KMS-11 (cell line): ENCODE measurements at regions not wholly inside any gene's neighbourhood (a gene's known extent, or its start where the extent isn't known, plus 50 kb on each side); places are given as distances from the start of the nearest gene placed in this dataset.

Experiments used
- H2AFZ ChIP-seq: fragments of 200-600 bp; sonication (generic); 2 replicates; pipeline ENCODE4 v1.6.1; 2016; ENCODE audit warnings: antibody characterized with exemption, mixed run types, low read depth
- H3K27ac ChIP-seq: fragments of 200-600 bp; sonication (generic); 2 replicates; pipeline ENCODE4 v1.6.1; 2016; ENCODE audit warnings: mild to moderate bottlenecking, mixed run types
- H3K27me3 ChIP-seq: fragments of 200-600 bp; sonication (generic); 2 replicates; pipeline ENCODE4 v1.6.1; 2017; ENCODE audit warnings: mild to moderate bottlenecking, low read depth, mixed run types, moderate library complexity; ENCODE audit not compliant: insufficient read depth
- H3K36me3 ChIP-seq: fragments of 200-600 bp; sonication (generic); 2 replicates; pipeline ENCODE4 v1.6.1; 2017; ENCODE audit warnings: mild to moderate bottlenecking, mixed run types; ENCODE audit not compliant: insufficient read depth
- H3K4me1 ChIP-seq: fragments of 200-600 bp; sonication (generic); 2 replicates; pipeline ENCODE4 v1.6.1; 2016; ENCODE audit warnings: mild to moderate bottlenecking, low read depth, mixed run types; ENCODE audit not compliant: poor library complexity, severe bottlenecking
- H3K4me2 ChIP-seq: fragments of 200-600 bp; sonication (generic); 2 replicates; pipeline ENCODE4 v1.7.0; 2016; ENCODE audit warnings: mild to moderate bottlenecking, mixed run types
- H3K4me3 ChIP-seq: fragments of 200-600 bp; sonication (generic); IDR thresholded peaks from 2 replicates; pipeline ENCODE4 v1.6.1; 2017; ENCODE audit warnings: low read depth, low read length, mixed read lengths; ENCODE audit not compliant: insufficient read depth
- H3K79me2 ChIP-seq: fragments of 200-600 bp; sonication (generic); 2 replicates; pipeline ENCODE4 v1.6.1; 2016; ENCODE audit warnings: low read depth, mixed run types; ENCODE audit not compliant: insufficient read depth
- H3K9ac ChIP-seq: fragments of 200-600 bp; sonication (generic); 2 replicates; pipeline ENCODE4 v1.6.1; 2016; ENCODE audit warnings: mild to moderate bottlenecking, mixed run types
- H4K20me1 ChIP-seq: fragments of 200-600 bp; sonication (generic); 2 replicates; pipeline ENCODE4 v1.6.1; 2016; ENCODE audit warnings: mild to moderate bottlenecking, mixed run types; ENCODE audit not compliant: insufficient read depth
- TF ChIP-seq, protein P1 (sequence below): fragments of 200-600 bp; sonication (generic); conservative IDR thresholded peaks from 2 replicates; pipeline ENCODE4 v1.6.1; 2017; ENCODE audit warnings: low read depth, mild to moderate bottlenecking, antibody characterized with exemption, low read length, moderate library complexity, mixed read lengths

DNA sequence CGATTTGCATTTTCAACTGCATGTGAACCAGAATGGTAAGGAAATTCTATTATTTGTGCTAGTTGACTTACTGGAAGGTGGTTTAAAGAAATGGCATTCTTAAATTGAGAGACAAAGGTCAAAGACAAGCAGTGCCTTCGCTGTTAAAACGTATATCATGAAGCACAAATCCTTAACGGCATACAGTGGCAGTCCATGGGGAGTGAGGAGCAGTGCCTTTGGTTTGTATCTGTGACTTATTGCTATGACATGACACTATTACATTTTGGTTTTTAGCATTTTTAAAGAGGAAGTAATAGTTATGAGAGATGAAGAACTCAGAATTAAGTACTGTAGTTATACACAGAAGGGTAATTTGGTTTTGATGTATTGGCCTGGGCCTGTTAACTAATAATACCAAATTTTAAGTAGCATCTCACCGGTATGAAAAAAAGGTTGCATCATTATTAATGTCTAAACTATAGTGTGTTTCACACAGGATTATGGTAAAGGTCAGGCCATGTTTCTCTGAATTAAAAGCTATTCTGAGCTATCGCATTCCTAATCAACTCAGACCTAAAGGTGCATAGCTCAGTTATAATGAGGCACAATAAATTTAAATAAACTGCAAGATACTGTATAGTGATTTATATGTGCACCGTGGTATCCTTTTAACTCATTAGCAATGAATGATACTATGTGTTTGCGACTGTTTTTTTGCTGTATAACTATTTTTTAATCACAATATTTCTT is 339.8 kb upstream of the ARRDC3 start:
- no peaks in the 10 kb centered on the region for H3K79me2 ChIP-seq
- H3K36me3 ChIP-seq = no peaks in the 10 kb centered on the region
- H3K4me2 ChIP-seq = no peak overlapping the region
- H2AFZ ChIP-seq = no peak overlapping the region
- no peaks in the 10 kb centered on the region for H3K4me1 ChIP-seq
- TF ChIP-seq, protein P1, sequence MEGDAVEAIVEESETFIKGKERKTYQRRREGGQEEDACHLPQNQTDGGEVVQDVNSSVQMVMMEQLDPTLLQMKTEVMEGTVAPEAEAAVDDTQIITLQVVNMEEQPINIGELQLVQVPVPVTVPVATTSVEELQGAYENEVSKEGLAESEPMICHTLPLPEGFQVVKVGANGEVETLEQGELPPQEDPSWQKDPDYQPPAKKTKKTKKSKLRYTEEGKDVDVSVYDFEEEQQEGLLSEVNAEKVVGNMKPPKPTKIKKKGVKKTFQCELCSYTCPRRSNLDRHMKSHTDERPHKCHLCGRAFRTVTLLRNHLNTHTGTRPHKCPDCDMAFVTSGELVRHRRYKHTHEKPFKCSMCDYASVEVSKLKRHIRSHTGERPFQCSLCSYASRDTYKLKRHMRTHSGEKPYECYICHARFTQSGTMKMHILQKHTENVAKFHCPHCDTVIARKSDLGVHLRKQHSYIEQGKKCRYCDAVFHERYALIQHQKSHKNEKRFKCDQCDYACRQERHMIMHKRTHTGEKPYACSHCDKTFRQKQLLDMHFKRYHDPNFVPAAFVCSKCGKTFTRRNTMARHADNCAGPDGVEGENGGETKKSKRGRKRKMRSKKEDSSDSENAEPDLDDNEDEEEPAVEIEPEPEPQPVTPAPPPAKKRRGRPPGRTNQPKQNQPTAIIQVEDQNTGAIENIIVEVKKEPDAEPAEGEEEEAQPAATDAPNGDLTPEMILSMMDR = no peak
- no peaks in the 10 kb centered on the region for H4K20me1 ChIP-seq
- H3K4me3 ChIP-seq = no peak overlapping the region
- H3K27me3 ChIP-seq = no peaks in the 10 kb centered on the region
- no peak overlapping the region for H3K9ac ChIP-seq
- H3K27ac ChIP-seq = no peak overlapping the region

DNA sequence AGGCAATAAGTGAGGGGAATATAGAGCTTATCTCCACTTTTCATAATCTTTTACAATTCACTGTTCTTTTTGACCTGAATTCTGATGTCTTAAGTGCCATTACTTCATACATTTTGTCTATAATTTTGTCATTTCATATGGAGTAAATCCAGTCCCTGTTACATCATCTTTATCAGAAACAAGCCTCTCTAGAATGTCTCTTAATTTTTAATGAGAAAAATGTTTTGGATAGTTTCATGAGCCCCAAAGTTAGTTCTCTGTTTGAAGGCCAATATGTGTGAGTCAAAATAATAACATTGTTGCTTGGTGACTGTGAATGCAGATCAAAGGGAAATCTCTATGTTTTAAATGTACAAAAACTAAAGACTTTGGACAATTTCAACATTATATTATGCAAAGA is 329.6 kb upstream of the ARRDC3 start:
- no peak overlapping the region for H3K9ac ChIP-seq
- no peaks in the 10 kb centered on the region for H3K36me3 ChIP-seq
- H3K27ac ChIP-seq = no peak overlapping the region
- TF ChIP-seq, protein P1 = no peak
- no peaks in the 10 kb centered on the region for H3K27me3 ChIP-seq
- no peaks in the 10 kb centered on the region for H3K4me1 ChIP-seq
- H3K79me2 ChIP-seq = no peaks in the 10 kb centered on the region
- no peaks in the 10 kb centered on the region for H4K20me1 ChIP-seq
- H2AFZ ChIP-seq = no peak overlapping the region
- no peak overlapping the region for H3K4me2 ChIP-seq
- no peak overlapping the region for H3K4me3 ChIP-seq

DNA sequence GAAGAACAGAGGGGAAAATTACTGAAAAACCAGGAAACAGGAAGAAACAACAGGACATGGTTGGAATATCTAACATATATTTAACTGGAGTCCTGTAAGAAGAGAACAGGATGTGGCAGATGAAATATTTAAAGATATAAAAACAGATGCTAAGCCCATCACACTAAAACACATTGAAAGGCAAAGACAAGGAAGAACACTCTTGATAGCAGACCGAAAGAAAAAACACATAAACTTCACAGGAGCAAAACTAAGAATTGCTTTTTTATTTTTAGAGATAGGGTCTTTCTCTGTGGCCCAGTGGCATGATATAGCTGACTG is 324.4 kb upstream of the ARRDC3 start:
- TF ChIP-seq, protein P1 = no peak
- Histone ChIP-seq H3K9ac (no peak overlapping the region), H3K27ac (no peak overlapping the region), H3K27me3 (no peaks in the 10 kb centered on the region), H3K79me2 (no peaks in the 10 kb centered on the region), H3K4me3 (no peak overlapping the region), H3K4me1 (no peaks in the 10 kb centered on the region), H3K4me2 (no peak overlapping the region), H4K20me1 (no peaks in the 10 kb centered on the region), H2AFZ (no peak overlapping the region), H3K36me3 (no peaks in the 10 kb centered on the region)

DNA sequence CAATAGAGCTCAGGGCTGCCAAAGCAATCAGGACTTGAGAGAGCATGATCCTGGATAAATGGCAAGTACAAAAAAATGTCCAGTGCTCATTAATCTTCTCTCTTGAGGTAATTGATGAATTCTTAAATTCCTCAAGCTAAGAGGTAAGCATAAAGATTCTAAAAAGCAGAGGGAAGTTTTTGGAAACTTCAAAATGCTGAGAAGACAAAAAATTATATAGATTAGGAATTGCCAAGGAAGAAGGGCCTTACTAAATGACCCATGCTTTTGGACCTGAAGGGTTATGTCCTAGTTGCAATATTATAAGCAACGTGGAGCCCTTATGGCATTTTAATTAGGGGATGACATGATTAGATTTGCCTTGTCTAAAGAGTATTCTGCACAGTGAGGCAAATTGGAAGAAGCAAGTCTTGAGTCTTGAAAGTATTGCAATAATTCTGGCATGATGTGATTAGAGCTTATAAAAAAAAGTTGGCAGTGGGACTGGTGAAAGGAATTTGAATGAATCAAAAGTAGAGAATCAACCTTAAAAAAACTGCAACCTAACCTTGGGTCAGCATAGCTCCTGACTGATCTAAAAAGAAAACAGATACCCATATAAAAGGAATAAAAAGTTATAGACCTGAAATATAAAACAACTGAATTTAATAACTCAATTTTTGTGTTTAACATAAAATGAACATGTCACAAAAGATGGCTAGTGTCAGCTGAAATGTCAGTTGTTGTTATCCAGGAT is 323.8 kb upstream of the ARRDC3 start:
- no peak overlapping the region for H3K27ac ChIP-seq
- no peak overlapping the region for H2AFZ ChIP-seq
- H3K4me3 ChIP-seq = no peak overlapping the region
- H3K4me2 ChIP-seq = no peak overlapping the region
- TF ChIP-seq, protein P1 = no peak
- no peaks in the 10 kb centered on the region for H4K20me1 ChIP-seq
- H3K79me2 ChIP-seq = no peaks in the 10 kb centered on the region
- no peaks in the 10 kb centered on the region for H3K36me3 ChIP-seq
- no peak overlapping the region for H3K9ac ChIP-seq
- no peaks in the 10 kb centered on the region for H3K27me3 ChIP-seq
- no peaks in the 10 kb centered on the region for H3K4me1 ChIP-seq
